Nucleus accumbens (tissue), 56 donors: ENCODE measurements at regions not wholly inside any gene's neighbourhood (a gene's known extent, or its start where the extent isn't known, plus 50 kb on each side); places are given as distances from the start of the nearest gene placed in this dataset.

ENCODE experiments used
- DNase-seq, 56 donors: peaks; one replicate each; lab custom pipeline; 2025; lab: John Stamatoyannopoulos, UW

GRCh38 chr7:115478426-115478825 is 552.1 kb downstream of the TFEC start:
- DNase-seq, result no peak

- peak in 1 of 56 donors; percentile 5 for DNase-seq
Observed at GRCh38 chr7:115477193-115477651, 553.3 kb downstream of the TFEC start.

DNA sequence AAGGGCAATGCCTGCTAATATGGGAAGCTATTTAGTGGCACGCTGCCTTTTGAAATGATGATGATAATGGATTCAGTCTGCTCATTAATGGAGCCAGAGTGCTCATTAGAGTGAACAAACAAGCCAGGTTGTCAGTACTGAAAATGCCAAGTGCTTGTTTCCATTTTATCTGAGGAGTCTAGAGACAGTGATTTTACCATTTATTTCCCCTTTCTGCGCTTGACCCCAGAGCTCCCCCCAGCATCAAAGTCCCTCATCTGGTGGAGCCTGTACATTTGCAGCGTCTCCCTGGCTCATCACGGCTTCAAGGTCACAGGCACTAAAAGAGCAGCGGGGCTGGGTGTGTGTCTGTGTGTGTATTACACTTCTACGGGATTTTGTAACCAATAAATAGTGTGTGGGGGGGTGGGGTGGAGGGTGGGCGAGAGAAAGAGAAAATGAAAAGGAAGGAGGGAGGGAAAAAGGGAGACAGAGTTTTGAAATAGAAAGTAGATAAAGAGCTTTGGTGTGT is 553.8 kb downstream of the TFEC start:
- DNase-seq, result no peak

DNA sequence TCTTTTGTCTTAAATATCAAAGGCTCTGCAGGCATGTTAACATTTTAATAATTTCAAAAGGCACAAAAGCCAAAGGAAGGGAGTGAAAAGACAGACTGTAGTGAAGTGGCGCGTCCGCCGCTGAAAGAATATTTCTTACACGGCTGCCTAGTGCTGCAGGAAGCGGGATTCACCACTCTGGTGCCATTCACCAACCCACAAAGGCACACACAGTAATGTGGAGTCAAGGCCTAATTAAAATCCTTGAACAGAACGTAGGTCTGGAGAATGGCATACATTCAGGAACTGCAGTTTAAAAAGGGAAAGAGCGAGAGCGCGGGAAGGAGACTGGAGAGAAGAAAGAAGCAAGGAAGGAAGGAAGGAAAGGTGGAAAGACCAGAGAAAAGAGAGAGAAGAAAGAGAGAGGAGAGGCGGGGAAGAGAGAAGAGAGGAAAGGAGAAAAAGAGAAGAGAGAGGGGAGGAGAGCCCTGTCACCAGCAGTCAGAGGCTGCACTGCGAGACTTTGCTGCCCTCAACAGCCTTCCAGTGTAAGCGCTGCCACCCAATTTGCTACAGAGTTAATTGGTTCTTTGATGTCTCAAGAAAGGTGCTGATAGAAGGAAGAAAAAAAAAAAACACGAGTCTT is 554.0 kb downstream of the MDFIC start:
- DNase-seq, result peak in 1 of 56 donors; percentile 17

GRCh38 chr7:115475206-115475605 is 553.3 kb downstream of the MDFIC start:
- DNase-seq, result no peak

DNA sequence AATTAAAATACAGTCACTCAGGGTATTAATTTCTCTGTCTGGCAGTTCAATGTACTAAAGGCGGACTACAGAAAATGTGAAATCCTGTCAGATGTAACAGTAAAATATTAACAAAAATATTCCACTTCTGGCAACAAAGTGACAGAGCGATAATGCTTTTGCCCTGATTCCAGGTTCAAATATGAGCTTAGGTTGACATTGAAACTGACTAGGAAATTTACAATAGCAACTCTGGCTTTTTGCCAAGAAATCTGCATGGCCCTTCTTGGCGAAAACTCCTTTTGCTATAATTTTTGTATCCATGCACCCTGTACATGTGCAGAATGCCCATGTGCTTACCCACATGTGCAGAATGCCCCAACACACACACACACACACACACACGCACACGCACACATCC is 552.2 kb downstream of the MDFIC start:
- DNase-seq, result no peak

- DNase-seq, result no peak
Observed at GRCh38 chr7:115471891-115472290, 550.0 kb downstream of the MDFIC start.

DNA sequence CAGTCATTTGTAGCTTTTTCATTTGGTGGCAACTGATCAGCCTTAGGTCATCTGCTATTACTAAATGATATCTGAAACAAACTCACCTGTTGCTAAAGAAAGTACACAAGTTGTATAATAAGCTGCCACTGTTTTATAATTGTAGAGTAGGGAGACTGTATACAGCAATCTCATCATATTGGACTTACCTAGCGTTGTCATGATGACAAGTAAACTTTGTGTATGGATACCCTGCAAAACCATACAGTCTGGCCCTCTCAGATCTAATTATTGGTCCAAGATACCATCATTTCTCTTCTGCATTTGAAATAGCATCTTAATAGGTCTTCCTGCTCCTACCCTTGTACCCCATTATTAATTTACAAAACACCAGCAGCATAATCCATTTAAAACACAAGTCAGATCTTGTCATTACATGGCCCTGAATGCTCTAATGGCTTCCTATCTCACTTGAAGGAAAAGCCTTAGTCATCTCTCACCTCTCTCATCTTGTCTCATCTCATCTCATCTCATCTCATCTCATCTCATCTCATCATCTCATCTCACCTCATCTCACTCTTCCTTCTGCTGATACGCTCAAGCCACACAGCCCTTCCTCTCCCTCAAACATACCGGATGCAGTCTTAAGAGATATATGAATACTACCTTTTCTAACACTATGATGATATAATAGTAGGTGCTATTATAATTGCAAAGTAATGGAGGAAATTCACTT is 540.6 kb downstream of the MDFIC start:
- no peak for DNase-seq

DNA sequence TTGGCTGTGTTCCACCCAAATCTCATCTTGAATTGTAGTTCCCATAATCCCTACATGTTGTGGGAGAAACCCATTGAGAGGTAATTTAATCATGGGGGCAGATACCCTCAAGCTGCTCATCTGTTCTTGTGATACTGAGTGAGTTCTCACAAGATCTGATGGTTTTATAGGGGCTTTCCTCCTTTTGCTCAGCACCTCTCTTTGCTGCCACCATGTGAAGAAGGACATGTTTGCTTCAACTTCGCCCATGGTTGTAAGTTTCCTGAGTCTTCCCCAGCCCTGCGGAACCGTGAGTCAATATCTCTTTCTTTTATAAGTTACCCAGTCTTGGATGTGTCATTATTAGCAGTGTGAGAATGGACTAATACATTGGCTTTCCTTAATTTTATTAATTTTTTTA is 527.8 kb downstream of the MDFIC start:
- no peak for DNase-seq

DNA sequence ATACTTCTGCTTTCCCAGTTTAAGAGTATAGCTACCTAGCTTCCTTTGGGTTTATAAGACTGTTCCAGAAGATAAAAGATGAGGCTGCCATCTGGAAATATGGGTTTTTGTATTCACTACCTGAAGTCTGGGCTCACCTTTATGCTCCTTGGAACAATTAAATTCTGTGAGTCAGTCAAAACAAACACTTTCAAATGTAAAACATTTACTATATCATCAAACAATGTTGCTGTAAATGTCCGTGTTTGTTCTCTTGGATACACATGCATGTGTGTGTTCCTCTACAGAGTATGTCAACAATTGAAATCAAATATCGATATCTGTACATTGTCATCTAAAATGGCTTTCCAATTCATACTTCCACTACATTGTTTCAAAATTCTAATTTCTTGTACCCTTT is 525.6 kb downstream of the MDFIC start:
- no peak for DNase-seq

DNA sequence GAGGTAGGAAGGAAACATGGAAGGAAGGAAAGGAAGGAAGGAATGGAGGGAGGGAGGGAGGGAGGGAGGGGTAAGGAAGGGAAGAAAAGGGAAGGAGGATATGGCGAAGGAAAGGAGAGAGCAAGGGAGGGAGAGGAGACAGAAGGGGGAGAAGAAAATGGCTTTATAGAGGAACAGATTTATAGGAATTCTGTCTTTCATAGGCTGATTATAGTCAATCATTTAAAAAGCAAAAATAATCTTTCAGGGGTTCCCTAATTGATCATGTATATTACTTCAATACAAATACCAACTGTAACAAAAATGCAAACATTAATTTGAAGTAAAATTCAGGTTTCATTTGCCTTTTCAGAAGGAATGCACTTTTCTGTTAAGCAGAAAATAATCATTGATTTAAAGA is 519.1 kb downstream of the MDFIC start:
- no peak for DNase-seq

DNA sequence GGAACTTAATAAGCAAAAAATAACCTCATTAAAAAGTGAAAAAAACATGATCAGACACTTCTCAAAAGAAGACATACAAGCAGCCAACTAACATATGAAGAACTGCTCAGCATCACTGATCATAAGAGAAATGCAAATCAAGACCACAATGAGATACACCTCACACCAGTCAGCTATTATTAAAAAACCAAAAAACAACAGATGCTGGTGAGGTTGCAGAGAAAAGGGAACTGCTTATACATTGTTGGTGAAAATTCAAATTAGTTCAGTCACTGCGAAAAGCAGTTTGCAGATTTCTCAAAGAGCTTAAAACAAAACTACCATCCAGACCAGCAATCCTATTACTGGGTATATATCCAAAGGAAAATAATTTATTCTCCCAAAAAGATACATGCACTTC is 513.3 kb downstream of the MDFIC start:
- DNase-seq, result no peak

DNA sequence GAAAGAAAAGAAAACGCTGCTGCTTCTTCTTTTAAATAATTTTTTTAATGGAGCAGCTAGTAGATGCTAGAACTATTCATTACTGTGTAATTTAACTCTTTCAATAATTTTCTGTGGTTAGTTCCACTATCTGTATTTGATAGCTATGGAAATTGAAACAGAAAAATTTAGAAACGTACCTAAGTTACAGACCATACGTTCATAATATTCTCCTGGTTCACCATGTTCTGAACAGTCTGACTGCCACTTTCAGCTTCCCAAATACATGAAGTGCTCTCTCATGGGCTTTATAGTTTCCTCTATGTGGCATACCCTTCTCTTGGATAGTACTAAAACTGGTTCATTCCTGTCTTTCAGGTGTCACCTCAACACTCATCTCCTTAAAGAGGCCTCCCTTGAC is 508.0 kb downstream of the MDFIC start:
- DNase-seq, result no peak

DNA sequence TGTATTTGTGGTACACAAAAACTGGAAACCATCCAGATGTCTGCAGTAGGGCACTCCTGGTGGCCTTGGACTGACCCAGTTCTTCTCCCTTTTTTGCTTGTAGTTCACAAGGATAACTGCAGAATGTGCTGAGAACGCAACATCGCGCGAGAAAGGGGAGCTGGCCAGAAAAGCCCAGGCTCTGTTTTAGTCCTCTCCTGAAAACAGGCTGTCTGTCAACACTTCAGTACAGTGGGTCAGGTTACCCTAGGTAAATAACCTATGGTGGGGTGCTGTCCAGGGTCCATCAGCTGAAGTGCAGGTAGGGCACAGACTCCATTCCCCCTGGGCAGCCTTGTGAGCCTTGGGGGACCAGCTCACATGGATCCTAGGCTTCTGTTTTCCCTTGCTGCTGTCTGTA is 495.8 kb downstream of the MDFIC start:
- no peak for DNase-seq

- no peak for DNase-seq
Observed at GRCh38 chr7:115410972-115411686, 489.2 kb downstream of the MDFIC start.

DNA sequence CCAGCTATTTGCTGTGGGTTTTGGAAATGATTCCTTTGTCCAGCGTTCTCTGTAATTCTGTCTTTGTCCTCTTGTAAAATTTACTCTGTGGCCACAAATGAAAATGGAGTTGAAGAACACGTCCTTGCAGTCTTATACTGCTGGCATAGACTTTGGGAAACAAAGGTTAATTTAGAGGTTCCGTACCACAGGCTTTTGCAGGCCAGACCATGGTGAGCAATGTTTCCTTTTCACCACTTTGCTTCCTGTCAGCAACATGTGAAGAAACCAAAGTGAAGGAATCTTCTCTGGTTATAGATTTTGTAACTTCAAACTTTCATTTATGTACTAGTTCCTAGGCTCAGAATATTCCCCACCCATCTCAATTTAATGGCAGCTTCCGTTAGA is 488.5 kb downstream of the MDFIC start:
- no peak for DNase-seq

GRCh38 chr7:115409682-115410433 is 488.0 kb downstream of the MDFIC start:
- DNase-seq, result no peak

DNA sequence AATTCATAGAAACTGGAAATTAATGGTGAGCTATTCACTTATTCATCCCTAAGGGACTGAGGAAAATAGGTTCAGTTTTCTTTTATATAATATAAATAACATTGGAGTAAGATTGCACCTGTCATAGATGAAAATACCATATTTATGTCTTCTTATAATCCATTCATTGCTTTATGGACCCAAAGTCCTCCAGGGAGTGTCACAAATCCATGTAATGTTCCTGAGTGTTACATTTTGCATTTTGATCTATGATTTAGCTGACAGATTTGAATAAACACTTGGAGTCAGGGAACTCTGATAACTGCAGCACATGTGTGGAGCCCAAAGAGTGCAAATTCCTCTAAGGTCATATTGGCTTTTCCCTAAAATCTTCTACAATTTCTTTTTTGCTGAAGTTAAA is 484.3 kb downstream of the MDFIC start:
- no peak for DNase-seq

GRCh38 chr7:115387137-115387536 is 465.2 kb downstream of the MDFIC start:
- DNase-seq, result no peak

GRCh38 chr7:115379321-115379720 is 457.4 kb downstream of the MDFIC start:
- DNase-seq, result no peak

- DNase-seq, result no peak
Observed at GRCh38 chr7:115368998-115369397, 447.1 kb downstream of the MDFIC start.
